Colonic mucosa (tissue), 4 donors: ENCODE measurements at regions not wholly inside any gene's neighbourhood (a gene's known extent, or its start where the extent isn't known, plus 50 kb on each side); places are given as distances from the start of the nearest gene placed in this dataset.

Source experiments
- DNase-seq: peaks from one replicate; pipeline ENCODE4 v3.0.0-alpha.2; 2020
- H3K27ac ChIP-seq: fragments of 200-600 bp; one replicate; pipeline ENCODE4 v1.8.0; 2021
- H3K27me3 ChIP-seq: fragments of 200-600 bp; one replicate; pipeline ENCODE4 v1.8.0; 2021
- H3K36me3 ChIP-seq: fragments of 200-600 bp; one replicate; pipeline ENCODE4 v1.8.0; 2021
- H3K4me1 ChIP-seq: fragments of 200-600 bp; one replicate; pipeline ENCODE4 v1.8.0; 2021; ENCODE audit warnings: mild to moderate bottlenecking
- H3K4me3 ChIP-seq: fragments of 200-600 bp; one replicate; pipeline ENCODE4 v1.8.0; 2021
- H3K9ac ChIP-seq, 2 donors: one replicate each; pipeline ENCODE4 v1.7.0; 2013; ENCODE audit warnings: control low read depth in 2 of 2, low read depth in 2 of 2, low read length in 2 of 2
- H3K9me3 ChIP-seq: fragments of 200-600 bp; one replicate; pipeline ENCODE4 v1.8.0; 2021
- intact Hi-C: fragments of 100-400 bp; cut with DNase I; formaldehyde crosslinking; loops from one replicate; pipeline ENCODE4 v1.14.1; 2022
- TF ChIP-seq, protein P1 (sequence below): fragments of 200-600 bp; IDR thresholded peaks from one replicate; pipeline ENCODE4 v1.8.0; 2022; ENCODE audit warnings: antibody characterized with exemption, mild to moderate bottlenecking
- donor health status: healthy.
- donor health status: DM: no; HTN: no; CAD: no.
- donor health status: DM: no; HTN: no; CAD: no.

DNA sequence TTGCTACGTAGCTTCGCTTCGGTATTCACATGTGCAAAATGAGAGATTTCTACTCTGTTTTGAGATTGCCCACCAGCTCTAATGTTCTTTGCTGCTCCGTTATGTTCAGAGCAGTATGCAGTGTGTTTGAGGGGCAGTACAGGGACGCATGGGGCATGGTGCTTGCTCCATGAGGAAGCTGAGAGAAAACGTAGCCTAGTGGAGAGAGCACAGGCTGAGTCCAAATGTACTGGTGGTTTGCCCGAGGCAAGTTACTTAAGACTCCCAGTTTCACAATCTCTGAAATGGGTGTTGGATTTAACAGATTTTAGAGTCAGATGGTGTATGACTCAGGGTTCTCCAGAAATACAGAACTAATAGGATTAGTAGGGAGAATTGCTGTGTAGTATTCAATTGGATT, 310.5 kb downstream of the ETNK1 start:
- no peak for DNase-seq
- intact Hi-C loops = no loop called here
- Histone ChIP-seq H3K4me3 (no peak overlapping the region), H3K4me1 (no peaks in the 10 kb centered on the region), H3K27ac (no peak overlapping the region), H3K27me3 (no peaks in the 10 kb centered on the region), H3K9ac (no peak overlapping the region), H3K36me3 (no peaks in the 10 kb centered on the region), H3K9me3 (no peaks in the 10 kb centered on the region)
- TF ChIP-seq, protein P1, sequence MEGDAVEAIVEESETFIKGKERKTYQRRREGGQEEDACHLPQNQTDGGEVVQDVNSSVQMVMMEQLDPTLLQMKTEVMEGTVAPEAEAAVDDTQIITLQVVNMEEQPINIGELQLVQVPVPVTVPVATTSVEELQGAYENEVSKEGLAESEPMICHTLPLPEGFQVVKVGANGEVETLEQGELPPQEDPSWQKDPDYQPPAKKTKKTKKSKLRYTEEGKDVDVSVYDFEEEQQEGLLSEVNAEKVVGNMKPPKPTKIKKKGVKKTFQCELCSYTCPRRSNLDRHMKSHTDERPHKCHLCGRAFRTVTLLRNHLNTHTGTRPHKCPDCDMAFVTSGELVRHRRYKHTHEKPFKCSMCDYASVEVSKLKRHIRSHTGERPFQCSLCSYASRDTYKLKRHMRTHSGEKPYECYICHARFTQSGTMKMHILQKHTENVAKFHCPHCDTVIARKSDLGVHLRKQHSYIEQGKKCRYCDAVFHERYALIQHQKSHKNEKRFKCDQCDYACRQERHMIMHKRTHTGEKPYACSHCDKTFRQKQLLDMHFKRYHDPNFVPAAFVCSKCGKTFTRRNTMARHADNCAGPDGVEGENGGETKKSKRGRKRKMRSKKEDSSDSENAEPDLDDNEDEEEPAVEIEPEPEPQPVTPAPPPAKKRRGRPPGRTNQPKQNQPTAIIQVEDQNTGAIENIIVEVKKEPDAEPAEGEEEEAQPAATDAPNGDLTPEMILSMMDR = no peak

DNA sequence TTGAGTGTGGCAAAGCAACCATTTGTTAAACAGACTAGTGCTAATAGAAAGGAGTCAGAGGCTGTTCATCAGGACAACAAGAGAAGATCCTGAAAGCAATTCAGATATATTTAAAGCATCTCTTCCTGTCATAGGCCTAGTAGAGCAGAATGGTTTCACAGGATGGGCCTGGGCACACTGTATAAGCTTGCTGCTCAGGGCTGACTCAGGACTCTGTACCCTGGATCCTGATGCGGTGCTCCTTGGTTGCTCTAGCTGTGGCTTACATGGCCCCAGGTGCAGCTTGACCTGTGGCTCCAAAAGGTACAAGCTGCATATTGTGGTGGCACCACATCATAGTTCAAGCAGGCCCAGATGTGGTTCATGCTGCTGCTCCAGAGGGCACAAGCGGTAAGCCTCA, 313.4 kb downstream of the ETNK1 start:
- DNase-seq = no peak
- H3K36me3 ChIP-seq = no peaks in the 10 kb centered on the region
- H3K4me3 ChIP-seq = no peak overlapping the region
- H3K4me1 ChIP-seq = no peaks in the 10 kb centered on the region
- TF ChIP-seq, protein P1 = no peak
- intact Hi-C loops = no loop called here
- H3K9me3 ChIP-seq = no peaks in the 10 kb centered on the region
- H3K9ac ChIP-seq = no peak overlapping the region
- H3K27ac ChIP-seq = no peak overlapping the region
- H3K27me3 ChIP-seq = no peaks in the 10 kb centered on the region

DNA sequence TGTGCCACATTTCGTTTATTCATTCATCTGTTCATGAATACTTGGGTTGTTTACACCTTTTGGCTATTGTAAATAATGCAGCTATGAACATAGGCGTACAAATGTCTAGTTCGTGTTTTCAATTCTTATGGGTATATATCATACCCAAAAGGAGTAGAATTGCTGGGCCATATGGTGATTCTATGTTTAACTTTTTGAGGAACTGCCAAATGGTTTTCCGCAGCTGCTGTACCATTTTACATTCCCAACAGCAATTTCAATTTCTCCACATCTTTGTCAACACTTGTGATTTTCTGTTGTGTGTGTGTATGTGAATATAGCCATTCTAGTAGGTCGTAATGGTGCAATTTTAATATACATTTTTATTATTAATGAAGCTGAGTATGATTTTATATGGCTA, 326.2 kb downstream of the ETNK1 start:
- intact Hi-C loops = no loop called here
- TF ChIP-seq, protein P1 = no peak
- Histone ChIP-seq H3K9ac (no peak overlapping the region), H3K4me1 (no peaks in the 10 kb centered on the region), H3K9me3 (no peaks in the 10 kb centered on the region), H3K4me3 (no peak overlapping the region), H3K27me3 (no peaks in the 10 kb centered on the region), H3K27ac (no peak overlapping the region), H3K36me3 (no peaks in the 10 kb centered on the region)
- no peak for DNase-seq

DNA sequence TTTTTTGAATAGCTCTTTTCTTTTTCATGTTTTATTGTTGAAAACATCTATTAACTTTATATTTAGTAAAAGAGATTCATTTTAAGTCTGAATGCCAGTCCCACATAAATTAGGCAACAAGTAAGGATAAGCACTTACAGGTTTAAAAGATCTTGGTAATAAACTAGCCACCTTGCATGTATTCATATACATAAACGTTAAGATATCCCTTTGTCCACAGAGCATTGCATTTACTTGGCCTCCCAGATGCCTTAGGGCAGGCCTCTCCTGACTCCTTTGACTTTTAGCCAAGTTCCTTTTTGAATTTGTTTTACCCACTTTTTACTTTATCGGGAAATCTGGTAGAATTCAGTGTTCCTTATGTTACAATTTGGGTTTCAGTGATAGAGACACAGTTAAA, 331.7 kb downstream of the ETNK1 start:
- H3K9ac ChIP-seq = no peak overlapping the region
- DNase-seq = no peak
- no peaks in the 10 kb centered on the region for H3K9me3 ChIP-seq
- TF ChIP-seq, protein P1 = no peak
- no peaks in the 10 kb centered on the region for H3K4me1 ChIP-seq
- H3K27ac ChIP-seq = no peak overlapping the region
- no peaks in the 10 kb centered on the region for H3K27me3 ChIP-seq
- no peaks in the 10 kb centered on the region for H3K36me3 ChIP-seq
- H3K4me3 ChIP-seq = no peak overlapping the region
- intact Hi-C loops = no loop called here

DNA sequence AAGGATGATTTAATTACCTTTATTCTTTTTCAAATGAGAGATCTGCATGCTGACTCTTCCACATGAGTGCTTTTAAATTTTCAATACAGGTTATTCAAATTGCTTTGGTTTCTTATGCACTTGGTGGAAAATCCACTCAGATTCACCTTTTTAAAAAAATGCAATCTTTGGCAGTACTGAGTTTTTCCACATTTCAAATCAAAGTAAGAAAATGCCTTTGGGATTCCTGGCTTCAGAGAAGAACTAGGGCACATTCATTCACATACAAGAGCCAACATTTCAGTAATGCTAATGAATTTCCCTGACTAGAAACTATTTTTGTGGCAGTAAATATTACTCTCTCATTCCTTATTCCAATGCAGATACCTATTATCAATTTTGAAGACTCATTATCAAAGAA, 342.2 kb downstream of the ETNK1 start:
- H3K36me3 ChIP-seq = no peaks in the 10 kb centered on the region
- H3K4me1 ChIP-seq = no peaks in the 10 kb centered on the region
- H3K9me3 ChIP-seq = no peaks in the 10 kb centered on the region
- H3K27ac ChIP-seq = no peak overlapping the region
- no peak overlapping the region for H3K9ac ChIP-seq
- TF ChIP-seq, protein P1 = no peak
- H3K27me3 ChIP-seq = no peaks in the 10 kb centered on the region
- H3K4me3 ChIP-seq = no peak overlapping the region
- no peak for DNase-seq
- intact Hi-C loops = no loop called here

DNA sequence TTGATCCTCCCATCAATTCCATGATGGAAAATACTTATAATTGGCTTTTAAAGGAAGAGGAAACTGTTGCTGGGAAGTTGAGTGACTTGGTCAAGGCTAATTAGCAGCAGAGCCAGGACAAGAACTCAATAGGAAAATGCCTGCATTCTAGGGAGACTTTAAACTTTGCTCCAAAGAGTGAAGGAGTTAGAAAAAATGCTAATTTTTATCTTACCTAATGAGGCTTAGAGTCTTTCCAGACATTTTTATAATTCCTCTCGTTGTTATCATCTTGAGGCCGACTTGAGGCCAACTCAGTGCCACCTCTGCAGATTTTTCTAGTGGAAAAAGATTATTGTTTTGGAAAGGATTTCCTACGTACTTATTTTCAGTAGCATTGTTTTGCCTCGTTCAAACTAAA, 344.6 kb downstream of the ETNK1 start:
- H3K36me3 ChIP-seq = no peaks in the 10 kb centered on the region
- TF ChIP-seq, protein P1 = no peak
- H3K4me1 ChIP-seq = no peaks in the 10 kb centered on the region
- H3K4me3 ChIP-seq = no peak overlapping the region
- intact Hi-C loops = no loop called here
- no peak overlapping the region for H3K27ac ChIP-seq
- H3K9me3 ChIP-seq = no peaks in the 10 kb centered on the region
- no peak for DNase-seq
- no peak overlapping the region for H3K9ac ChIP-seq
- no peaks in the 10 kb centered on the region for H3K27me3 ChIP-seq
